Liver (tissue), 3 donors: ENCODE measurements at regions not wholly inside any gene's neighbourhood (a gene's known extent, or its start where the extent isn't known, plus 50 kb on each side); places are given as distances from the start of the nearest gene placed in this dataset.

ENCODE experiments used
- CTCF ChIP-seq: fragments of 150-350 bp; IDR thresholded peaks from 2 replicates; pipeline ENCODE4 v1.5.1; 2017; ENCODE audit warnings: improper control_type of control experiment, low read depth, low read length; ENCODE audit not compliant: missing input control
- EGR1 ChIP-seq, 2 donors: IDR thresholded peaks; 2 replicates each; pipeline ENCODE4 v1.6.1; 2016 to 2018; ENCODE audit warnings: antibody characterized with exemption in 2 of 2, low read depth in 2 of 2
- FOXA1 ChIP-seq: IDR thresholded peaks from 2 replicates; pipeline ENCODE4 v1.6.1; 2016; ENCODE audit warnings: antibody characterized with exemption
- GABPA ChIP-seq, 2 donors: IDR thresholded peaks in 1 of 2; conservative IDR thresholded peaks in 1 of 2; 2 replicates each; pipeline ENCODE4 v1.6.1; 2016; ENCODE audit warnings: antibody characterized with exemption in 2 of 2, mild to moderate bottlenecking in 1 of 2, moderate library complexity in 1 of 2
- JUND ChIP-seq, 2 donors: IDR thresholded peaks; 2 replicates each; pipeline ENCODE4 v1.6.1; 2016; ENCODE audit warnings: antibody characterized with exemption in 2 of 2
- MAX ChIP-seq: IDR thresholded peaks from 2 replicates; pipeline ENCODE4 v1.6.1; 2016; ENCODE audit warnings: antibody characterized with exemption
- RAD21 ChIP-seq, 2 donors: IDR thresholded peaks; 2 replicates each; pipeline ENCODE4 v1.6.1; 2016; ENCODE audit warnings: antibody characterized with exemption in 2 of 2, mild to moderate bottlenecking in 2 of 2
- TAF1 ChIP-seq: conservative IDR thresholded peaks from 2 replicates; pipeline ENCODE4 v1.6.1; 2016; ENCODE audit warnings: antibody characterized with exemption, mild to moderate bottlenecking
- YY1 ChIP-seq: IDR thresholded peaks from 2 replicates; pipeline ENCODE4 v1.6.1; 2016; ENCODE audit warnings: antibody characterized with exemption, mild to moderate bottlenecking
- ZBTB33 ChIP-seq: IDR thresholded peaks from 2 replicates; pipeline ENCODE4 v1.6.1; 2016; ENCODE audit warnings: antibody characterized with exemption
- TF ChIP-seq, protein P1 (sequence below): IDR thresholded peaks from 2 replicates; pipeline ENCODE4 v1.6.1; 2016; ENCODE audit warnings: antibody characterized with exemption
- TF ChIP-seq, protein P2 (sequence below): IDR thresholded peaks from 2 replicates; pipeline ENCODE4 v1.6.1; 2016; ENCODE audit warnings: antibody characterized with exemption, mild to moderate bottlenecking
- donor health status: healthy.
- donor health status: healthy.

GRCh38 chr20:10943686-10944265, 270.0 kb upstream of the JAG1 start:
- TF ChIP-seq CTCF (no peak), JUND (IDR thresholded peaks at IDR 0.05) (no peak), GABPA (IDR thresholded peaks at IDR 0.05 in 1 of 2, conservative IDR thresholded peaks at IDR 0.05 in 1 of 2) (no peak), YY1 (no peak), MAX (no peak), TAF1 (no peak), EGR1 (IDR thresholded peaks at IDR 0.05; ENCODE audit: low read depth in 2 of 2) (no peak), ZBTB33 (no peak), FOXA1 (no peak), RAD21 (IDR thresholded peaks at IDR 0.05) (no peak)
- TF ChIP-seq, protein P1, sequence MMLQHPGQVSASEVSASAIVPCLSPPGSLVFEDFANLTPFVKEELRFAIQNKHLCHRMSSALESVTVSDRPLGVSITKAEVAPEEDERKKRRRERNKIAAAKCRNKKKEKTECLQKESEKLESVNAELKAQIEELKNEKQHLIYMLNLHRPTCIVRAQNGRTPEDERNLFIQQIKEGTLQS = no peak
- TF ChIP-seq, protein P2, sequence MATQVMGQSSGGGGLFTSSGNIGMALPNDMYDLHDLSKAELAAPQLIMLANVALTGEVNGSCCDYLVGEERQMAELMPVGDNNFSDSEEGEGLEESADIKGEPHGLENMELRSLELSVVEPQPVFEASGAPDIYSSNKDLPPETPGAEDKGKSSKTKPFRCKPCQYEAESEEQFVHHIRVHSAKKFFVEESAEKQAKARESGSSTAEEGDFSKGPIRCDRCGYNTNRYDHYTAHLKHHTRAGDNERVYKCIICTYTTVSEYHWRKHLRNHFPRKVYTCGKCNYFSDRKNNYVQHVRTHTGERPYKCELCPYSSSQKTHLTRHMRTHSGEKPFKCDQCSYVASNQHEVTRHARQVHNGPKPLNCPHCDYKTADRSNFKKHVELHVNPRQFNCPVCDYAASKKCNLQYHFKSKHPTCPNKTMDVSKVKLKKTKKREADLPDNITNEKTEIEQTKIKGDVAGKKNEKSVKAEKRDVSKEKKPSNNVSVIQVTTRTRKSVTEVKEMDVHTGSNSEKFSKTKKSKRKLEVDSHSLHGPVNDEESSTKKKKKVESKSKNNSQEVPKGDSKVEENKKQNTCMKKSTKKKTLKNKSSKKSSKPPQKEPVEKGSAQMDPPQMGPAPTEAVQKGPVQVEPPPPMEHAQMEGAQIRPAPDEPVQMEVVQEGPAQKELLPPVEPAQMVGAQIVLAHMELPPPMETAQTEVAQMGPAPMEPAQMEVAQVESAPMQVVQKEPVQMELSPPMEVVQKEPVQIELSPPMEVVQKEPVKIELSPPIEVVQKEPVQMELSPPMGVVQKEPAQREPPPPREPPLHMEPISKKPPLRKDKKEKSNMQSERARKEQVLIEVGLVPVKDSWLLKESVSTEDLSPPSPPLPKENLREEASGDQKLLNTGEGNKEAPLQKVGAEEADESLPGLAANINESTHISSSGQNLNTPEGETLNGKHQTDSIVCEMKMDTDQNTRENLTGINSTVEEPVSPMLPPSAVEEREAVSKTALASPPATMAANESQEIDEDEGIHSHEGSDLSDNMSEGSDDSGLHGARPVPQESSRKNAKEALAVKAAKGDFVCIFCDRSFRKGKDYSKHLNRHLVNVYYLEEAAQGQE = no peak
